T-helper 2 cell treated with Interferon-gamma antibody and Interleukin-4, amounts not matched to agents 5 μg/mL and 100 μg/mL, for 36 hours (primary cell): ENCODE measurements at regions not wholly inside any gene's neighbourhood (a gene's known extent, or its start where the extent isn't known, plus 50 kb on each side); places are given as distances from the start of the nearest gene placed in this dataset.

Source experiments
- DNase-seq: peaks from one replicate; pipeline ENCODE4 v3.0.0; 2021; ENCODE audit warnings: low spot score
- H3K27ac Mint-ChIP-seq: one replicate; pipeline ENCODE4 v1.8.0; 2021; ENCODE audit warnings: mild to moderate bottlenecking, mixed read lengths
- H3K27me3 Mint-ChIP-seq: one replicate; pipeline ENCODE4 v1.8.0; 2021; ENCODE audit warnings: low read depth, mixed read lengths
- H3K36me3 Mint-ChIP-seq: one replicate; pipeline ENCODE4 v1.8.0; 2021; ENCODE audit warnings: low read depth, mixed read lengths
- H3K4me1 Mint-ChIP-seq: one replicate; pipeline ENCODE4 v1.8.0; 2021; ENCODE audit warnings: low read depth, mixed read lengths
- H3K4me3 Mint-ChIP-seq: one replicate; pipeline ENCODE4 v1.8.0; 2022; ENCODE audit warnings: mild to moderate bottlenecking, moderate library complexity, mixed read lengths
- H3K9me3 Mint-ChIP-seq: one replicate; pipeline ENCODE4 v1.8.0; 2021; ENCODE audit warnings: mixed read lengths

GRCh38 chr7:51471981-51472296 lies 155.3 kb upstream of the COBL start:
- Mint-ChIP-seq H3K9me3 (no peaks in the 10 kb centered on the region), H3K27me3 (peaks cover 13% of the 10 kb centered on the region), H3K4me3 (no peak overlapping the region), H3K27ac (no peak overlapping the region), H3K4me1 (peaks cover 9% of the 10 kb centered on the region), H3K36me3 (no peaks in the 10 kb centered on the region)
- no peak for DNase-seq

- no peaks in the 10 kb centered on the region for H3K9me3 Mint-ChIP-seq
- no peak for DNase-seq
- H3K27ac Mint-ChIP-seq: no peak overlapping the region
- H3K27me3 Mint-ChIP-seq: peaks cover 13% of the 10 kb centered on the region
- H3K4me1 Mint-ChIP-seq: peaks cover 9% of the 10 kb centered on the region
- no peak overlapping the region for H3K4me3 Mint-ChIP-seq
- no peaks in the 10 kb centered on the region for H3K36me3 Mint-ChIP-seq
Measured at GRCh38 chr7:51471210-51471980, 154.8 kb upstream of the COBL start.

- Mint-ChIP-seq H3K9me3 (no peaks in the 10 kb centered on the region), H3K4me3 (no peak overlapping the region), H3K4me1 (peaks cover 9% of the 10 kb centered on the region), H3K27ac (no peak overlapping the region), H3K36me3 (no peaks in the 10 kb centered on the region), H3K27me3 (peaks cover 13% of the 10 kb centered on the region)
- peak; percentile 6 for DNase-seq
Measured at GRCh38 chr7:51467384-51468017, 150.9 kb upstream of the COBL start.

- Mint-ChIP-seq H3K36me3 (no peaks in the 10 kb centered on the region), H3K4me1 (no peaks in the 10 kb centered on the region), H3K27ac (no peak overlapping the region), H3K27me3 (no peaks in the 10 kb centered on the region), H3K9me3 (no peaks in the 10 kb centered on the region), H3K4me3 (no peak overlapping the region)
- no peak for DNase-seq
Measured at GRCh38 chr7:51459809-51460208, 143.2 kb upstream of the COBL start.

- H3K4me3 Mint-ChIP-seq: no peak overlapping the region
- no peak for DNase-seq
- H3K27ac Mint-ChIP-seq: no peak overlapping the region
- H3K9me3 Mint-ChIP-seq: no peaks in the 10 kb centered on the region
- no peaks in the 10 kb centered on the region for H3K4me1 Mint-ChIP-seq
- no peaks in the 10 kb centered on the region for H3K36me3 Mint-ChIP-seq
- no peaks in the 10 kb centered on the region for H3K27me3 Mint-ChIP-seq
Measured at GRCh38 chr7:51458693-51459092, 142.1 kb upstream of the COBL start.

GRCh38 chr7:51457079-51457478 lies 140.5 kb upstream of the COBL start:
- no peaks in the 10 kb centered on the region for H3K4me1 Mint-ChIP-seq
- DNase-seq: no peak
- no peak overlapping the region for H3K27ac Mint-ChIP-seq
- H3K9me3 Mint-ChIP-seq: no peaks in the 10 kb centered on the region
- no peak overlapping the region for H3K4me3 Mint-ChIP-seq
- no peaks in the 10 kb centered on the region for H3K27me3 Mint-ChIP-seq
- no peaks in the 10 kb centered on the region for H3K36me3 Mint-ChIP-seq

- DNase-seq: no peak
- Mint-ChIP-seq H3K4me1 (no peaks in the 10 kb centered on the region), H3K9me3 (no peaks in the 10 kb centered on the region), H3K27ac (no peak overlapping the region), H3K4me3 (no peak overlapping the region), H3K36me3 (no peaks in the 10 kb centered on the region), H3K27me3 (no peaks in the 10 kb centered on the region)
Measured at GRCh38 chr7:51456431-51457060, 139.9 kb upstream of the COBL start.

GRCh38 chr7:51455948-51456347 lies 139.3 kb upstream of the COBL start:
- H3K4me3 Mint-ChIP-seq: no peak overlapping the region
- DNase-seq: no peak
- no peaks in the 10 kb centered on the region for H3K9me3 Mint-ChIP-seq
- no peak overlapping the region for H3K27ac Mint-ChIP-seq
- H3K36me3 Mint-ChIP-seq: no peaks in the 10 kb centered on the region
- H3K4me1 Mint-ChIP-seq: no peaks in the 10 kb centered on the region
- no peaks in the 10 kb centered on the region for H3K27me3 Mint-ChIP-seq

- Mint-ChIP-seq H3K4me1 (no peaks in the 10 kb centered on the region), H3K4me3 (no peak overlapping the region), H3K27me3 (no peaks in the 10 kb centered on the region), H3K36me3 (no peaks in the 10 kb centered on the region), H3K9me3 (no peaks in the 10 kb centered on the region), H3K27ac (no peak overlapping the region)
- DNase-seq: no peak
Measured at GRCh38 chr7:51455513-51455912, 138.9 kb upstream of the COBL start.

GRCh38 chr7:51455086-51455485 lies 138.5 kb upstream of the COBL start:
- no peak for DNase-seq
- H3K27me3 Mint-ChIP-seq: no peaks in the 10 kb centered on the region
- H3K4me3 Mint-ChIP-seq: no peak overlapping the region
- H3K9me3 Mint-ChIP-seq: no peaks in the 10 kb centered on the region
- H3K36me3 Mint-ChIP-seq: no peaks in the 10 kb centered on the region
- no peak overlapping the region for H3K27ac Mint-ChIP-seq
- no peaks in the 10 kb centered on the region for H3K4me1 Mint-ChIP-seq

GRCh38 chr7:51452694-51453093 lies 136.1 kb upstream of the COBL start:
- no peak overlapping the region for H3K27ac Mint-ChIP-seq
- H3K27me3 Mint-ChIP-seq: no peaks in the 10 kb centered on the region

GRCh38 chr7:51451751-51452476 lies 135.3 kb upstream of the COBL start:
- no peak overlapping the region for H3K27ac Mint-ChIP-seq
- DNase-seq: no peak
- H3K36me3 Mint-ChIP-seq: no peaks in the 10 kb centered on the region
- no peaks in the 10 kb centered on the region for H3K4me1 Mint-ChIP-seq
- H3K27me3 Mint-ChIP-seq: no peaks in the 10 kb centered on the region
- H3K9me3 Mint-ChIP-seq: no peaks in the 10 kb centered on the region
- H3K4me3 Mint-ChIP-seq: no peak overlapping the region

More at GRCh38 chr7:51452694-51453093, 136.1 kb upstream of the COBL start:
- no peaks in the 10 kb centered on the region for H3K36me3 Mint-ChIP-seq
- no peak for DNase-seq
- no peak overlapping the region for H3K4me3 Mint-ChIP-seq
- no peaks in the 10 kb centered on the region for H3K4me1 Mint-ChIP-seq
- no peaks in the 10 kb centered on the region for H3K9me3 Mint-ChIP-seq

- Mint-ChIP-seq H3K27me3 (no peaks in the 10 kb centered on the region), H3K4me3 (no peak overlapping the region), H3K4me1 (no peaks in the 10 kb centered on the region), H3K27ac (no peak overlapping the region), H3K9me3 (no peaks in the 10 kb centered on the region), H3K36me3 (no peaks in the 10 kb centered on the region)
- no peak for DNase-seq
Measured at GRCh38 chr7:51450541-51450940, 133.9 kb upstream of the COBL start.

GRCh38 chr7:51446785-51447184 lies 130.2 kb upstream of the COBL start:
- H3K9me3 Mint-ChIP-seq: peaks cover 9% of the 10 kb centered on the region

More at GRCh38 chr7:51446785-51447184, 130.2 kb upstream of the COBL start:
- Mint-ChIP-seq H3K4me3 (no peak overlapping the region), H3K27ac (no peak overlapping the region), H3K27me3 (no peaks in the 10 kb centered on the region), H3K4me1 (no peaks in the 10 kb centered on the region), H3K36me3 (no peaks in the 10 kb centered on the region)
- no peak for DNase-seq
